ENCODE measurements at regions not wholly inside any gene's neighbourhood (a gene's known extent, or its start where the extent isn't known, plus 50 kb on each side); places are given as distances from the start of the nearest gene placed in this dataset.

DNA sequence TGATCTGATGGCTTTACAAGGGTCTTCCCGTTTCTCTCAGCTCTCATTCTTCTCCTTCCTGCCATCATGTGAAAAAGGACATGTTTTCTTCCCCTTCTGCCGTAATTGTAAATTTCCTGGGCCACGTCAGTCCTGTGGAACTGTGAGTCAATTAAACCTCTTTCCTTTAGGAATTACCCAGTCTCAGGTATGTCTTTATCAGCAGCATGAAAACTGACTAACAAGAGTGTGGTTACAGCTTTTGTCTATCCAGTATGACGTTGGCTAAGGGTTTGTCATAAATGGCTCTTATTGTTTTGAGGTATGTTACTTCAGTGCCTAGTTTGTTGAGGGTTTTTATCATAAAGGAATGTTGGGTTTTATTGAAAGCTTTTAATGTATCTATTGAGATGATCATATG lies 501.6 kb downstream of the CAAP1 start:
- no peaks in the 10 kb centered on the region for H3K27me3 ChIP-seq (ENCODE audit: control insufficient read depth, insufficient read depth, low read length)
- H3K9me3 ChIP-seq (ENCODE audit: control insufficient read depth, insufficient read depth, low read length): peaks cover 5% of the 10 kb centered on the region; the same call in 1 of the 2 replicates
- TF ChIP-seq, protein P1, sequence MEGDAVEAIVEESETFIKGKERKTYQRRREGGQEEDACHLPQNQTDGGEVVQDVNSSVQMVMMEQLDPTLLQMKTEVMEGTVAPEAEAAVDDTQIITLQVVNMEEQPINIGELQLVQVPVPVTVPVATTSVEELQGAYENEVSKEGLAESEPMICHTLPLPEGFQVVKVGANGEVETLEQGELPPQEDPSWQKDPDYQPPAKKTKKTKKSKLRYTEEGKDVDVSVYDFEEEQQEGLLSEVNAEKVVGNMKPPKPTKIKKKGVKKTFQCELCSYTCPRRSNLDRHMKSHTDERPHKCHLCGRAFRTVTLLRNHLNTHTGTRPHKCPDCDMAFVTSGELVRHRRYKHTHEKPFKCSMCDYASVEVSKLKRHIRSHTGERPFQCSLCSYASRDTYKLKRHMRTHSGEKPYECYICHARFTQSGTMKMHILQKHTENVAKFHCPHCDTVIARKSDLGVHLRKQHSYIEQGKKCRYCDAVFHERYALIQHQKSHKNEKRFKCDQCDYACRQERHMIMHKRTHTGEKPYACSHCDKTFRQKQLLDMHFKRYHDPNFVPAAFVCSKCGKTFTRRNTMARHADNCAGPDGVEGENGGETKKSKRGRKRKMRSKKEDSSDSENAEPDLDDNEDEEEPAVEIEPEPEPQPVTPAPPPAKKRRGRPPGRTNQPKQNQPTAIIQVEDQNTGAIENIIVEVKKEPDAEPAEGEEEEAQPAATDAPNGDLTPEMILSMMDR (IDR thresholded peaks at IDR 0.05; ENCODE audit: low read depth, low read length): no peak
- ChIA-PET CTCF (no interaction called here), POLR2A (no interaction called here)
- no peak overlapping the region for H3K4me3 ChIP-seq (ENCODE audit: low read depth, low read length)
- no peak overlapping the region for H3K27ac ChIP-seq (ENCODE audit: low read depth, low read length)
- DNase-seq (ENCODE audit: low read depth, low spot score): no peak

DNA sequence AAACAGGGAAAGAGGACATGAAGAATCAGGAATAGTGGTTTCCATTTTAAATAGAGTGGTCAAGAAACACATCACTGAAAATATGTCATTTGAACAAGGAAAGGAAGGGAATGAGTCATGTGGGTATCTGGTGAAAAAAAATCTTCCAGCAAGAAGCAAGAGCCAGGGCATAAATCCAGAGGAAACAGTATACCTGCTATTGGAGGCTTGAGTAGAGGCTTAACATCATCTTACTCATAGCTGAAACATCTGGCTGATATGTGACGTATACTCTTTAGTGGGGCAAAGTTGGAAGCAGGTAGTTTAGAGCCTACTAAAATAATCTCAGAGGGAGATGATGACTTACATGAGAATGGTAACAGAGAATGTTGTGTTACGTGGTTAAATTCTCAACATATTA lies 517.2 kb downstream of the CAAP1 start:
- ChIA-PET POLR2A (no interaction called here), CTCF (no interaction called here)
- Histone ChIP-seq H3K27me3 (ENCODE audit: control insufficient read depth, insufficient read depth, low read length) (no peaks in the 10 kb centered on the region), H3K4me3 (ENCODE audit: low read depth, low read length) (no peak overlapping the region), H3K9me3 (ENCODE audit: control insufficient read depth, insufficient read depth, low read length) (no peaks in the 10 kb centered on the region), H3K27ac (ENCODE audit: low read depth, low read length) (no peak overlapping the region)
- no peak for DNase-seq (ENCODE audit: low read depth, low spot score)
- TF ChIP-seq, protein P1 (IDR thresholded peaks at IDR 0.05; ENCODE audit: low read depth, low read length): no peak

- DNase-seq (ENCODE audit: low read depth, low spot score): no peak
- Histone ChIP-seq H3K4me3 (ENCODE audit: low read depth, low read length) (no peak overlapping the region), H3K9me3 (ENCODE audit: control insufficient read depth, insufficient read depth, low read length) (no peaks in the 10 kb centered on the region), H3K27me3 (ENCODE audit: control insufficient read depth, insufficient read depth, low read length) (no peaks in the 10 kb centered on the region), H3K27ac (ENCODE audit: low read depth, low read length) (no peak overlapping the region)
- ChIA-PET POLR2A (no interaction called here), CTCF (interaction anchor here (0.8 kb wide), 1 partner anchor 10 kb away, joined by 3 read pairs; no protein-coding TSS in a partner anchor)
- TF ChIP-seq, protein P1 (IDR thresholded peaks at IDR 0.05; ENCODE audit: low read depth, low read length): no peak
Observed at GRCh38 chr9:26373616-26374015, 519.0 kb downstream of the CAAP1 start.

DNA sequence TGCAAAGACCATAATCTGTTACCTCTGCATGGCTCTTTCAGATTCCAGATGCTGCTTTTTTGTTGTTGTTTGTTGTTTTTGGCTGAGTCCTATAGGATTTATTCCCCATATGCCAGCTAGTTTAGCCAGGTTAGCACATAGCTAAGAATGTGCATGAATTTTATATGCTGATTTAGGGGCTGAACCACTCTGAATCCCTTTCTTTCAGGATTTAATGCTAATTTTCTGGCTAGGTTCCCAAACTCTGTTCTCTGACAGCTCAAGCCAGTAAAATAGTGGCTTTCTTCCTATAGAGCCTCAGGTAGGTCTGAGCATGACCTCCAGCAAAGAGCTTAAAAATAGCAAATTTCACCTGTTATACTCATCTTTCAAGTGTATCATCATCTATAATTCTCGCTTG lies 521.4 kb downstream of the CAAP1 start:
- Histone ChIP-seq H3K4me3 (ENCODE audit: low read depth, low read length) (no peak overlapping the region), H3K27me3 (ENCODE audit: control insufficient read depth, insufficient read depth, low read length) (no peaks in the 10 kb centered on the region), H3K27ac (ENCODE audit: low read depth, low read length) (no peak overlapping the region), H3K9me3 (ENCODE audit: control insufficient read depth, insufficient read depth, low read length) (no peaks in the 10 kb centered on the region)
- TF ChIP-seq, protein P1 (IDR thresholded peaks at IDR 0.05; ENCODE audit: low read depth, low read length): no peak
- DNase-seq (ENCODE audit: low read depth, low spot score): no peak
- CTCF ChIA-PET: no interaction called here
- POLR2A ChIA-PET: no interaction called here

GRCh38 chr9:26369093-26369492 lies 523.5 kb downstream of the CAAP1 start:
- H3K27ac ChIP-seq (ENCODE audit: low read depth, low read length): no peak overlapping the region
- H3K9me3 ChIP-seq (ENCODE audit: control insufficient read depth, insufficient read depth, low read length): no peaks in the 10 kb centered on the region
- H3K27me3 ChIP-seq (ENCODE audit: control insufficient read depth, insufficient read depth, low read length): no peaks in the 10 kb centered on the region
- TF ChIP-seq, protein P1 (IDR thresholded peaks at IDR 0.05; ENCODE audit: low read depth, low read length): no peak
- no peak overlapping the region for H3K4me3 ChIP-seq (ENCODE audit: low read depth, low read length)
- CTCF ChIA-PET: no interaction called here
- POLR2A ChIA-PET: no interaction called here
- DNase-seq (ENCODE audit: low read depth, low spot score): no peak

All from AG04450 (cell line).